GM19438 (cell line): ENCODE measurements at regions not wholly inside any gene's neighbourhood (a gene's known extent, or its start where the extent isn't known, plus 50 kb on each side); places are given as distances from the start of the nearest gene placed in this dataset.
A peak's percentile ranks its signal among the peaks of the same experiment; 100 is the strongest.

ENCODE experiments used
- ATAC-seq: cut with Tn5 transposase; IDR thresholded peaks from one replicate; pipeline ENCODE4 v1.9.1; 2021; ENCODE audit warnings: low read depth; ENCODE audit not compliant: unreplicated experiment

DNA sequence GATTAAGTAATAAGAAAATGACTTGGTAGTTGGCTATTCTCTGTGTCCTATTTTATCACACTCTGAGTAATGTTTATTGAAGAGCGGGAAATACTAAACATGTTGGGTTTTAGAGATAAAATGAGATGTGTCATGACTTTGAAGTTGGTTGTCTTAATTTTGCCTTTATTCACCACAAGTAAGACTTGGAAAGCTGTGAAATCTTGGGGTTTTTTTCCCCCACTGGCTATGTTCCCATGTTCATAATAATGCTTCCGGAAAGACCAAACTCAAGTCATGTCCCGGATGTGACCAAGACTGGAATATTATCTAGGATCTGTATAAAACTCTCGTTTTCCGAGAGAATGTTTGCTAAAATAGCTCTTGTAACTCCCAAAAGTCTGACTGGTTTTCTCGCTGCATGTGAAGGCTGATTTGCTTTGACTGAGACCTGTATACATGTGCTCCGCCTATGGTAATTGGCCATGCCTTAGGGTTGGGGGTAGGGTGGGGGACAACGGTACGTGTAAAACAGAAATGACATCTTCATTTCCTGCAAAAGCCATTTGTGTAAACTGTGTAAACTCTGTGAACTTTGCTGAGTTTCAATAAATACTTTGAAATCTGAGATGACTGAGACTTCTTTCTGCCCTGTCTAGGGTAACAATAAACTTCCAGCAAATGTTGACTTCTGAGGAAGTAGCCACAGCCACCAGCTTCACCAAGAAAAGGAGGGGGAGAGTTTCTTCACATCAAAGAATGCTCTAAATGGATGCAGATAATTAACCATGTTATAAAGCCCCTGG is 169.6 kb downstream of the ZNF365 start:
- no peak for ATAC-seq

DNA sequence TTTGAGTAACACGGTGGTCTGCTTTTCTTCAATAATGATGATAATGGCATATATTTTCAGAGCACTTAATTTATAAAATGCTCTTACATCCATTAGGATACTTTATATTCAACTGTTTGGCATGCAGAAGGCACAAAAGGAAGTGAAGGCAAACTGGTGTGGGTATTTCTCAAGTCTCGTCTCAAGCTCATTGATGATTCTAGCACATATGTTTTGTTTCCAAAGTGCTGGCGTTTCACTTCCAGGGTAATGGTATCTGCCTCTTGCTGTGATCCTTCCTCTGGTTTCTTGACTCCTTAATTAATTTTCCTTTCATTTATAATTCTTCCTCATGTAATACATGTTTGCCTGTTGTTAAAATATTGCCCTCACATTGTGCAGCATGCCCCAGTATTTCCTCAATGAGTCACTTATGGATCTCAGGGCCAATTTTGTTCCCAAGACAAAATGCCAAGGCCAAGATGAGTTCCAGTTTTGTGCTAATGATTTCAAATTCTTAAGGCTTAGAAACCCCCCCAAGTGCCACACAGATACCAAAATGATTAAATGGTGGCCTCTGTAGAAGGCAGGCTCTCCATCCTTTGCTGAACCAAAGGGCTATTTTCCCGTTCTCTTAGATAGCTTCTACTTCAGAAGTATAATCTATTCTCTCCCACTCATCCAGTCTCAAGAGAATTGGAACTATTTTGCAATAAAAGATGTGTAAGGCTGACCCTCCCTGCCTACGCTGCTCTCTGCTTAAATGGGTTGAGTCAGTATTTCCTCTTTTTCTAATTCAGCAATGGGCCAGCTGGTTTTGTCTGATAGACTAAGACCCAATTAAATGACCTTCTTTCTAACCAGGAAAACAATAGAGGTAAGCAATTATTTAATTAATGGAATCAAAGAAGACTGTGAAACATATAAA is 171.2 kb downstream of the ZNF365 start:
- ATAC-seq = no peak

GRCh38 chr10:62548686-62549085 is 174.5 kb downstream of the ZNF365 start:
- no peak for ATAC-seq

DNA sequence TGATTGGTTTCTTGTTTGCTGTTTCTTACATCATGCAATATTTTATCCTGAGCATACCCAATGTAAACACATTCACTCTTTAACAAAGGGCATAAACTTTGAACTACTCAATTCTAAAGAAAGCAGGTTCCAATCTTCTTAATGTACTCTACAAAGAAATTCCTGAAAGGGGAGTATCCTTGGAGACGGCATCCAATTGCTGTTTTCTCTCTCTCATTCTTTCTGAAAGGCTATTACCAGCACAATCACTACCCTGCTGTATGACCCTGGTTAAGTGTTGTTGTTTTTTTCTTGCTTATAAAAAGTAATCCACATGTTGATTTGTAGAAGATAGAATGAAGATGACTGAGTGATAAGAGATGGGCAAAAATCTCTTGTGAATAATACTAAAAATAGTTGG is 176.0 kb downstream of the ZNF365 start:
- ATAC-seq = no peak

- peak; percentile 58 for ATAC-seq
Observed at GRCh38 chr10:62554632-62555199, 180.5 kb downstream of the ZNF365 start.

GRCh38 chr10:62559481-62560200 is 185.5 kb downstream of the ZNF365 start:
- ATAC-seq = no peak

GRCh38 chr10:62560201-62560819 is 186.1 kb downstream of the ZNF365 start:
- no peak for ATAC-seq

DNA sequence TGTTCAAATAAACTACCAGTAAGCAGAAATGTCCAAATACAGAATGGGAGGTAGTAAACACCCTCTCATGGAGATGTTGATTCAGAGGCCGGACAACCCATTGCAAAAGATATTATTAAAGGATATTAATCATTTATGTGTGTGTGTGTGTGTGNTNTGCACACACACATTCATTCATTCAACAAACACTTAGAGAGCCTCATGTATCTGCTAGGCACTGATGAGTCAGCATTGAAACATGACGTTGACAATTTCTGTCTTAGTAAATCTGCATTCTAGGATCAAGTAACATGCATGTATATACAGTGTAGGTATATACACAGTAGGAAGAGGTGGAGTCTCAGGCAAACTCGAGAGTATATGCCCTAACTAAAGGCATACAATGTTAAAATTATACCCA is 187.0 kb downstream of the ZNF365 start:
- ATAC-seq = no peak

DNA sequence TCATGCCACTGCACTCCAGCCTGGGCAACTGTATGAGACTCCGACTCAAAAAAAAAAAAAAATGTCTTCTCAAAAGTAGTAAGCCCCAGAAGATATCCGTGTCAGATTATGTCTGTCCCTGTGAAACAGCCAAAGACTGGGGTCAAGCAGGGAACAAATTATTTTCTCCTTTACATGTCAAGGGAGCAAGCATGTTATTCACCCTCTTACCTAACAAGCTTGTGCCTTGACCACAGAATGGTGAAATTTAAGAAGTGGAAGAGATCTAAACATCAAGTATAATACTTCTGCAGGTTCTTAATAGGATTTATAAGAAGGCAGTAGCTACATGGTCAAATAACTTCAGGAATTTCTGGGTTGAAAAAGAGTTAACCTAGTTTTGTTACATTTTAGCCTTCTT is 187.9 kb downstream of the ZNF365 start:
- no peak for ATAC-seq

DNA sequence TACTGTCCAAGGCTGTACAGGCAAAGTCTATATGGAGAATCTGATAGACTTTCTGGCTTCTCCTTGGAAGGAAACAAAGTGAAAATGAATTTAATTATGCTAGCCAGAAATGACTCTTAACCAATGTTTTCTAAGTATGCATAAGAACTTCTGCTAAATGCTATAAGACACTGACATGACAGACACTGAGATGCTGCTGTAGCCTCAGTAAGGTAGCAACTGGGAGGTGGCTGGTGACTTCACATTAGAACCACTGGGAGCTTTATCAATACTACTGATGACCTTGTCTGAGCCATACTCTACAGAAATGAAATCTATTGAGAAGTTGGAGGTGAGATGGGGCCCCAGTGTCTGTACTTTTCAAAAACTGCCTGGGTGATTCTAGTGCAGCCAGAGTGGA is 188.6 kb downstream of the ZNF365 start:
- ATAC-seq = no peak

DNA sequence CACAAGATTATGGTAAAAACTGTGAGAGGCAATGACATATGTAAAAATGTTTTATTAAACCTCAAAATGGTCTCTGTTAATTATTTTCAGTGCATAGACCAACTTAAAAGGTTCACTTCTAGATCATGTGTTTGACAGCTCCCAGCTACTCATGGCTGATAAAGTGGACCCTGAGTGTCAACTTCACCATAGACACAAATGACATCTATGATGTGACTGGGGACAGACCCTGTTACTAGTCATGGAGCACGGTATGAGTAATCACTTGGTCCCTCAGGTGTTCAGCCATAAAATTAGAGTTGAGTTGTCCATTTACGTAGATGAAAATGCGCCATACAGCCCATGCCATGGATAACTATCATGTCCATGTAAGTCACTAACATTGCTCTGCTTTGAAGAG is 199.8 kb downstream of the ZNF365 start:
- no peak for ATAC-seq

GRCh38 chr10:62577076-62577475 is 202.9 kb downstream of the ZNF365 start:
- no peak for ATAC-seq

DNA sequence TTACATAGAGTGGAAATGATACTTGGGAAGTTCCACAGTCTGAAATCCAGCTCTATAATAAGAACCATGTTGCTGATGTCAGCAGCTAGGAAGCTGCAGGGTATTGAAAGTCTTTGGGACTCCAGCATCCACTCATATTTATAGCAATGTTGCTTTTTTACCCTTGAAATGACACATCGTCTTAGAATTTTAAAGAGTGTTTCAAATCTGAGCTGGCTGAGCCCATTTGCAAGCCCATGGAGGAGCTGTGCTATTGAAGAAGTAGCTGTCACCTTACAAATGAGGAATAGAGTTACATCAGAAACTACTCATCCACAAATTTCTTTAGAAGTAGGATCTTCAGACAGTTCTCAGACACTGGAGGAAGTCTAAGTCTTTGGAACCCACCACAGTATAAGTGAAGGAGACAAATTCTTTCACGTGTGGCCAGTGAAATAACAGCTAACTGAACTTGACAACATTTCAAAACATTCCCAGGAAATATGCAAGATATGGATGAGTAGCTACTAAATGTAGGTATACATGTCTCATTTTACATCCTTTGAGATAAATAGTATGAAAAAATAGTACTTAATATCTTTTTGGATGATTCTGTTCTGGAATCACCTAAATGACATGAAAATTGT is 203.6 kb downstream of the ZNF365 start:
- no peak for ATAC-seq

DNA sequence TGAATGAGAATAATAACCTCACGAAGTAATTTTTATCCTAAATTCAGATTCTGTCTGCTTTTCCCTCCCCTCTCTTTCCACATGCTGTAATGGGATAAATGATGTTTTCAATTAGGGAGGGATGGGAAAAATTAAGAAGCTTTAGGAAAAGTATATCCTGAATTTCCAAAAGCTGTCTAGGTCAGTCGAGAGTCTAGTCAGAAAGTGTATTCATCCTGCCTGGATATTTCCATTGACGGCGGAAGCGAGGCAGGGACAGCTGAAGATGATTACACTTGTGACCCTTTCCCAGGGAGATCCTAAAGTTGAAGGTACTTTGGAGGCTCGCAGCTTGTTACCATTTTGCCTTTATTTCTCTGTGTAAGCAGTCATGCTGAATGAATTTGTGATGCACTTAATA is 204.1 kb downstream of the ZNF365 start:
- no peak for ATAC-seq

GRCh38 chr10:62578916-62579315 is 204.7 kb downstream of the ZNF365 start:
- ATAC-seq = no peak

- no peak for ATAC-seq
Observed at GRCh38 chr10:62580396-62580795, 206.2 kb downstream of the ZNF365 start.

- no peak for ATAC-seq
Observed at GRCh38 chr10:62581351-62581750, 207.2 kb downstream of the ZNF365 start.

DNA sequence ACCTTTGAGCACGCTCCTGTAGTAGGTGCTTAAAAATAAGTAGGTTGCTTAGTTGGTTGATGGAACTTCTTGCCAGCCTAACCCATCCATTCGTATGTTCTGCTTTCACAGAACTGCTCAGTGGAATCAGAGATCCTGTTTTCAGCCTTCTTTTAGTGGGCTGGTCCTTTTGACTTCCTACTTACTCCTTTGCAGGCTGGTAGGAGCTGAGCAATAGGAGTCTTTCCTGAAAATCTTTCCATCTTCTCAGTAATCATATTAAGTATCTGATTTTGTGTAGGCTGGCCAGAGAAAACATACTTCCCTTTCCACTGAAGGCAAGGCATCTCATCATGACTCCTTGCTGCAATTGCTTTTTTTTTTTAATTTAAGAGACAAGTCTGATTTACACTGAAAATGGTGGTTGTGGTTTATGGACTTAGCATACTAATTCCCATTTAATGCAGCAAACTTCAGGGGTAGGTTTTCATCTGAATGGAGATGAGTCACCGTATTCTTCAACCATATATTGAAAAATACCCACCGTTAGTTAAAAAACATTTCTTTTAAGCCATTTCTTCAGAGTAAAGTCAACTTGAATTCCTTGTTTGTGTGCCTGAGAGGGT is 208.0 kb downstream of the ZNF365 start:
- ATAC-seq = no peak

DNA sequence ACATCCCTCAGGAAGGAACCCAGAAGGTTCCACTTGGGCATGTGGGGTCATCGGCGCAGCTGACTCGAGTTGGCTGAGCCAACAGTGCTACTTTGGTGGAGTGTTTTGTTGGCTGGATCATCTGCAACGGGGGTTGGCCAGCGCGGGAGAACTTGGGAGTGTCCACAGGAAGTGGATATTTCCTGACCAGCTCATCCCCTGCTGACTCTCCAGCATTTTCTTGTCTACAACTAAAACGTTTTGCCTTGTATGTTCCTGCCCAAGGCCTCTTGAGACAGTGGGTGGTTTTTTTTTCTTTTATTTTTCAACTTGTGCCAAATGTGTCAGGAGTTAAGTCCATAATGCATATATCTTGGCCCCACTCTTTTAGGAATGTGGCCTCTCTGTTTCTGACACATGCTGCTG is 208.6 kb downstream of the ZNF365 start:
- ATAC-seq = no peak
